ENCODE measurements at regions not wholly inside any gene's neighbourhood (a gene's known extent, or its start where the extent isn't known, plus 50 kb on each side); places are given as distances from the start of the nearest gene placed in this dataset.

- DNase-seq (ENCODE audit: extremely low read depth in 1 of 4, low spot score in 3 of 4) (no peak), ATAC-seq (no peak), FAIRE-seq (no peak)
- Histone ChIP-seq H3K9me1 (ENCODE audit: control insufficient read depth, insufficient read depth, low read length) (no peaks in the 10 kb centered on the region), H2AFZ (ENCODE audit: low read depth, low read length) (no peak overlapping the region), H3K4me2 (ENCODE audit: insufficient read depth, low read length) (no peak overlapping the region), H3K27ac (ENCODE audit: extremely low read depth, low read depth, low read length) (no peak overlapping the region), H3K4me3 (no peak overlapping the region), H4K20me1 (replicated peaks; ENCODE audit: control insufficient read depth, insufficient read depth, low read length) (no peaks in the 10 kb centered on the region), H3K4me1 (replicated peaks in 1 of 2; ENCODE audit: control insufficient read depth in 2 of 2, insufficient read depth in 2 of 2, low read length in 2 of 2) (no peaks in the 10 kb centered on the region), H3K9me3 (replicated peaks; ENCODE audit: control insufficient read depth, insufficient read depth, low read depth, low read length) (no peaks in the 10 kb centered on the region), H3K36me3 (ENCODE audit: control insufficient read depth, insufficient read depth, low read length) (no peaks in the 10 kb centered on the region), H3K9ac (ENCODE audit: insufficient read depth in 1 of 2, low read depth in 2 of 2, low read length in 2 of 2) (no peak overlapping the region), H3K27me3 (ENCODE audit: control insufficient read depth in 2 of 2, insufficient read depth in 2 of 2, low read length in 2 of 2) (no peaks in the 10 kb centered on the region), H3K79me2 (ENCODE audit: control insufficient read depth, insufficient read depth, low read length) (no peaks in the 10 kb centered on the region)
- in situ Hi-C loops (cut with MboI) = no loop called here
- no peak for TF ChIP-seq ARID1B (IDR thresholded peaks at IDR 0.05)
- TF ChIP-seq FOXJ2 (tag; IDR thresholded peaks at IDR 0.05) = no peak
- TF ChIP-seq U2AF1 (optimal IDR thresholded peaks at IDR 0.05; ENCODE audit: low read depth, low read length) = no peak
- TF ChIP-seq, protein P1, sequence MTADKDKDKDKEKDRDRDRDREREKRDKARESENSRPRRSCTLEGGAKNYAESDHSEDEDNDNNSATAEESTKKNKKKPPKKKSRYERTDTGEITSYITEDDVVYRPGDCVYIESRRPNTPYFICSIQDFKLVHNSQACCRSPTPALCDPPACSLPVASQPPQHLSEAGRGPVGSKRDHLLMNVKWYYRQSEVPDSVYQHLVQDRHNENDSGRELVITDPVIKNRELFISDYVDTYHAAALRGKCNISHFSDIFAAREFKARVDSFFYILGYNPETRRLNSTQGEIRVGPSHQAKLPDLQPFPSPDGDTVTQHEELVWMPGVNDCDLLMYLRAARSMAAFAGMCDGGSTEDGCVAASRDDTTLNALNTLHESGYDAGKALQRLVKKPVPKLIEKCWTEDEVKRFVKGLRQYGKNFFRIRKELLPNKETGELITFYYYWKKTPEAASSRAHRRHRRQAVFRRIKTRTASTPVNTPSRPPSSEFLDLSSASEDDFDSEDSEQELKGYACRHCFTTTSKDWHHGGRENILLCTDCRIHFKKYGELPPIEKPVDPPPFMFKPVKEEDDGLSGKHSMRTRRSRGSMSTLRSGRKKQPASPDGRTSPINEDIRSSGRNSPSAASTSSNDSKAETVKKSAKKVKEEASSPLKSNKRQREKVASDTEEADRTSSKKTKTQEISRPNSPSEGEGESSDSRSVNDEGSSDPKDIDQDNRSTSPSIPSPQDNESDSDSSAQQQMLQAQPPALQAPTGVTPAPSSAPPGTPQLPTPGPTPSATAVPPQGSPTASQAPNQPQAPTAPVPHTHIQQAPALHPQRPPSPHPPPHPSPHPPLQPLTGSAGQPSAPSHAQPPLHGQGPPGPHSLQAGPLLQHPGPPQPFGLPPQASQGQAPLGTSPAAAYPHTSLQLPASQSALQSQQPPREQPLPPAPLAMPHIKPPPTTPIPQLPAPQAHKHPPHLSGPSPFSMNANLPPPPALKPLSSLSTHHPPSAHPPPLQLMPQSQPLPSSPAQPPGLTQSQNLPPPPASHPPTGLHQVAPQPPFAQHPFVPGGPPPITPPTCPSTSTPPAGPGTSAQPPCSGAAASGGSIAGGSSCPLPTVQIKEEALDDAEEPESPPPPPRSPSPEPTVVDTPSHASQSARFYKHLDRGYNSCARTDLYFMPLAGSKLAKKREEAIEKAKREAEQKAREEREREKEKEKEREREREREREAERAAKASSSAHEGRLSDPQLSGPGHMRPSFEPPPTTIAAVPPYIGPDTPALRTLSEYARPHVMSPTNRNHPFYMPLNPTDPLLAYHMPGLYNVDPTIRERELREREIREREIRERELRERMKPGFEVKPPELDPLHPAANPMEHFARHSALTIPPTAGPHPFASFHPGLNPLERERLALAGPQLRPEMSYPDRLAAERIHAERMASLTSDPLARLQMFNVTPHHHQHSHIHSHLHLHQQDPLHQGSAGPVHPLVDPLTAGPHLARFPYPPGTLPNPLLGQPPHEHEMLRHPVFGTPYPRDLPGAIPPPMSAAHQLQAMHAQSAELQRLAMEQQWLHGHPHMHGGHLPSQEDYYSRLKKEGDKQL (CRISPR knock-in tag; IDR thresholded peaks at IDR 0.05; ENCODE audit: borderline replicate concordance) = no peak
- no peak for TF ChIP-seq DDX20 (tag; IDR thresholded peaks at IDR 0.05; ENCODE audit: low read depth)
- no peak for TF ChIP-seq ZFP36 (IDR thresholded peaks at IDR 0.05; ENCODE audit: low read depth, low read length, partially characterized antibody)
- no peak for TF ChIP-seq TAF7 (tag; IDR thresholded peaks at IDR 0.05)
- no peak for TF ChIP-seq SRSF1 (IDR thresholded peaks at IDR 0.05; ENCODE audit: low read depth, low read length)
- no peak for TF ChIP-seq ZNF3 (CRISPR knock-in tag; IDR thresholded peaks at IDR 0.05)
- no peak for TF ChIP-seq GMEB1 (CRISPR knock-in tag; IDR thresholded peaks at IDR 0.05)
- TF ChIP-seq ZNF830 (CRISPR knock-in tag; IDR thresholded peaks at IDR 0.05) = no peak
- no peak for TF ChIP-seq MAFK (IDR thresholded peaks at IDR 0.05; ENCODE audit: low read length)
- BruUV-seq (replicated peaks) = no TSS peak
- CTCF ChIA-PET (ENCODE audit: low intra/inter-chr PET ratio) = no interaction called here
- POLR2A ChIA-PET = no interaction called here
- intact Hi-C loops (cut with micrococcal nuclease) = no loop called here
- 0% methylated on average over 9 of the region's 10 CpGs for WGBS (ENCODE audit: insufficient coverage, low coverage, missing lambda C conversion rate)
Observed at GRCh38 chr10:129360046-129360445, 107.0 kb upstream of the MGMT start.

Measured in K562 (cell line).